ENCODE measurements at regions not wholly inside any gene's neighbourhood (a gene's known extent, or its start where the extent isn't known, plus 50 kb on each side); places are given as distances from the start of the nearest gene placed in this dataset.

DNA sequence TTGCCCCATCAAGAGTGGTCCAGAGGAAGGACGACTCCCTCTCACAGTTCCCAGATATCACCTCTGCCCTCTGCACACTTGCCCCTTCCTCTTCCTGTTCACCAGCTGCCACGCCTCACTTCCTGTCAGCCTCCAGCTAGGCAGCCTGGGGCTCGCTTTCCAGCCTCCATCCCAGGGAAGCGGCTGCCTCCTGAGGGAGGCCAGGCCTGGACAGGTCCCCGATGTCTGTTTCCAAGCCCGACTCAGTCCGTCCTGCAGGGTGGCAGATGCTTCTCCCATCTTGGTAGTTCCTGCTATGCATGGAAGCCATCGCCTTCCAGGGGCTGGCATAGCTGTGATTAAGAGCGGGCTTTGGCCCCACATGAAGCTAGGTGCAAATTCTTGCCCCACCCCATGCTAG lies 233.5 kb upstream of the PMEPA1 start:
- intact Hi-C loops (cut with micrococcal nuclease; ENCODE audit: unreplicated experiment) = no loop called here
- CTCF ChIA-PET = no interaction called here
- no peaks in the 10 kb centered on the region for H3K4me1 ChIP-seq (ENCODE audit: insufficient read depth, low read length, poor library complexity, severe bottlenecking)
- POLR2A ChIA-PET (ENCODE audit: low non-redundant PET) = no interaction called here
- BruUV-seq (replicated peaks) = no TSS peak
- H3K4me3 ChIP-seq (ENCODE audit: low read depth, low read length, poor library complexity, severe bottlenecking) = no peak overlapping the region
- no peaks in the 10 kb centered on the region for H3K36me3 ChIP-seq (ENCODE audit: insufficient read depth, low read length, poor library complexity, severe bottlenecking)
- no peaks in the 10 kb centered on the region for H3K27me3 ChIP-seq (replicated peaks; ENCODE audit: insufficient read depth, low read depth, low read length, poor library complexity)
- TF ChIP-seq, protein P1, sequence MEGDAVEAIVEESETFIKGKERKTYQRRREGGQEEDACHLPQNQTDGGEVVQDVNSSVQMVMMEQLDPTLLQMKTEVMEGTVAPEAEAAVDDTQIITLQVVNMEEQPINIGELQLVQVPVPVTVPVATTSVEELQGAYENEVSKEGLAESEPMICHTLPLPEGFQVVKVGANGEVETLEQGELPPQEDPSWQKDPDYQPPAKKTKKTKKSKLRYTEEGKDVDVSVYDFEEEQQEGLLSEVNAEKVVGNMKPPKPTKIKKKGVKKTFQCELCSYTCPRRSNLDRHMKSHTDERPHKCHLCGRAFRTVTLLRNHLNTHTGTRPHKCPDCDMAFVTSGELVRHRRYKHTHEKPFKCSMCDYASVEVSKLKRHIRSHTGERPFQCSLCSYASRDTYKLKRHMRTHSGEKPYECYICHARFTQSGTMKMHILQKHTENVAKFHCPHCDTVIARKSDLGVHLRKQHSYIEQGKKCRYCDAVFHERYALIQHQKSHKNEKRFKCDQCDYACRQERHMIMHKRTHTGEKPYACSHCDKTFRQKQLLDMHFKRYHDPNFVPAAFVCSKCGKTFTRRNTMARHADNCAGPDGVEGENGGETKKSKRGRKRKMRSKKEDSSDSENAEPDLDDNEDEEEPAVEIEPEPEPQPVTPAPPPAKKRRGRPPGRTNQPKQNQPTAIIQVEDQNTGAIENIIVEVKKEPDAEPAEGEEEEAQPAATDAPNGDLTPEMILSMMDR (conservative IDR thresholded peaks at IDR 0.05; ENCODE audit: low read depth, low read length) = no peak
- TF ChIP-seq EZH2 (IDR thresholded peaks at IDR 0.05; ENCODE audit: borderline replicate concordance, low read depth, low read length, poor library complexity, severe bottlenecking) = no peak
- H3K27ac ChIP-seq (ENCODE audit: low read depth, low read length, poor library complexity, severe bottlenecking) = no peak overlapping the region
- DNase-seq (ENCODE audit: low spot score) = no peak
- H3K9me3 ChIP-seq (ENCODE audit: low read depth, low read length, poor library complexity, severe bottlenecking) = no peaks in the 10 kb centered on the region

DNA sequence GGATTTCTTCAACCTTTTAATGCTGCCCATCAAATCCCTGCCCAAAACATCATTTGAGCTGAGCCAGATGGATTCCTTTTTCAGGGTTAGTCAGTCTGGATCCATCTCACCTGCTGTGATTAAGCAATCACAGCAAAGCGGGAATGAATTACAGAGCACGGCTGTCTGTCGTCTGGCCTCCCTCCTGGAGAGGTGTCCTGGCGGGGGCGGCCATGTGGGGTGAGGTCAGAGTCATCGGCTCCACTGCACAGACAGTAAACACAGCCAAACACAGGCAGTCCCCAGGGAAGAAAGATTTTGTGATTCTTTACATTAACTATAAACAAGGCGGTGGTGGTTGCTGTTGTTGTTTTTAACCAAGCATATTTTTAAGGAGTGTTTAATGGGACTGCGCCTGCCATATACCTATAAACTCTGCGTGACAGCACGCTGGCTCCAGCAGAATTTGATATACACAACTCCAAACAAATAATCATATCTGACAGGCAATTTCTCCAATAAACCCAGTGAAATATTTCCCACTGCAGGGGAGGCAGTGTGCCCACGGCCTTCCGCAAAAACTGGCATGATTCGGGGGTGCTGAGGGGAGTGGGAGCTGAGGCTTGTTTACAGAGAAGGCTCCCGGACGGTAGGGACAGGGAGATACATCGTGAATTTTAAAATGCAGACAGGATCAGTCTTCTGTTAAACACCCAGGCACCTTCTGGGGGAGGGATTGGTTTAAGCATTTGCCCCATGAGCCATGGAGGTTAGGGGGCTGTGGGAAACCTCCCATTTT lies 232.0 kb upstream of the PMEPA1 start:
- DNase-seq (ENCODE audit: low spot score) = no peak
- BruUV-seq (replicated peaks) = no TSS peak
- H3K27ac ChIP-seq (ENCODE audit: low read depth, low read length, poor library complexity, severe bottlenecking) = no peak overlapping the region
- no peaks in the 10 kb centered on the region for H3K36me3 ChIP-seq (ENCODE audit: insufficient read depth, low read length, poor library complexity, severe bottlenecking)
- TF ChIP-seq, protein P1 (conservative IDR thresholded peaks at IDR 0.05; ENCODE audit: low read depth, low read length) = no peak
- no peak for TF ChIP-seq EZH2 (IDR thresholded peaks at IDR 0.05; ENCODE audit: borderline replicate concordance, low read depth, low read length, poor library complexity, severe bottlenecking)
- no peaks in the 10 kb centered on the region for H3K9me3 ChIP-seq (ENCODE audit: low read depth, low read length, poor library complexity, severe bottlenecking)
- H3K27me3 ChIP-seq (replicated peaks; ENCODE audit: insufficient read depth, low read depth, low read length, poor library complexity) = no peaks in the 10 kb centered on the region
- no peaks in the 10 kb centered on the region for H3K4me1 ChIP-seq (ENCODE audit: insufficient read depth, low read length, poor library complexity, severe bottlenecking)
- ChIA-PET CTCF (no interaction called here), POLR2A (ENCODE audit: low non-redundant PET) (no interaction called here)
- H3K4me3 ChIP-seq (ENCODE audit: low read depth, low read length, poor library complexity, severe bottlenecking) = no peak overlapping the region
- intact Hi-C loops (cut with micrococcal nuclease; ENCODE audit: unreplicated experiment) = no loop called here

DNA sequence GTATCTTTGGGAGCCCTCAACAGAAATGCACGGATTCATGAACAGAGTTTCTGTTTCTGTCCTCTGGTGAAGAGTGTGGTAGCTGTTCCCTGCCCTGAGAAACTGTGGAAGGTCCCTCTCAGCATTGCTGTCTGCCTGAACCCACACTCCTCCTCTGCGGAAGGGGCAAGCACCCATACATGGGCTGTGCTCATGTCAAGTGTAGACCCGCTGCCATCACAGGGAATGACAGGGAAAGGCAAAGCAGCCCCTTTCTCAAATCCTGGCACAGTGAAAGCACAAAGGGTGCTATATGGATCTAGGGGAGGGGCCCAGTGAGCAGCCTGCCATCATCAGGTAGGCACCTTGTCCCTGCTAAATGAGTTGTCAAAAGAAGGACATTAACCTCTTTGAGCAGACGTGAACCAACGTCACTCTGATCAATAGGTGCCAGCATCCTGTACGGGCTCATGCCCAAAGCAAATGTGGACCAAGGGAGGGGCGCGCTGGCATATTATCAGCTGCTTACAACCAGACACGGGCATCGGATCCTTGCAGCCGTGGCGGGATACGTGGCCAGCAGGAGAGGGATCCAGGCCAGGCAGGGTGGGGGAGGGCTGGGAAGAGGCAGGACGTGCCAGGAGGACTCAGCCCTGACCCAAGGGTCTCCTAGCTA lies 231.2 kb upstream of the PMEPA1 start:
- Histone ChIP-seq H3K4me1 (ENCODE audit: insufficient read depth, low read length, poor library complexity, severe bottlenecking) (no peaks in the 10 kb centered on the region), H3K27me3 (replicated peaks; ENCODE audit: insufficient read depth, low read depth, low read length, poor library complexity) (no peaks in the 10 kb centered on the region), H3K4me3 (ENCODE audit: low read depth, low read length, poor library complexity, severe bottlenecking) (no peak overlapping the region), H3K9me3 (ENCODE audit: low read depth, low read length, poor library complexity, severe bottlenecking) (no peaks in the 10 kb centered on the region), H3K36me3 (ENCODE audit: insufficient read depth, low read length, poor library complexity, severe bottlenecking) (no peaks in the 10 kb centered on the region), H3K27ac (ENCODE audit: low read depth, low read length, poor library complexity, severe bottlenecking) (no peak overlapping the region)
- TF ChIP-seq, protein P1 (conservative IDR thresholded peaks at IDR 0.05; ENCODE audit: low read depth, low read length) = no peak
- TF ChIP-seq EZH2 (IDR thresholded peaks at IDR 0.05; ENCODE audit: borderline replicate concordance, low read depth, low read length, poor library complexity, severe bottlenecking) = no peak
- intact Hi-C loops (cut with micrococcal nuclease; ENCODE audit: unreplicated experiment) = no loop called here
- CTCF ChIA-PET = no interaction called here
- DNase-seq (ENCODE audit: low spot score) = no peak
- no TSS peak for BruUV-seq (replicated peaks)
- POLR2A ChIA-PET (ENCODE audit: low non-redundant PET) = no interaction called here
